Mucosa of descending colon (tissue), 3 donors: ENCODE measurements at regions not wholly inside any gene's neighbourhood (a gene's known extent, or its start where the extent isn't known, plus 50 kb on each side); places are given as distances from the start of the nearest gene placed in this dataset.

Experiments
- ATAC-seq: fragments of 200-7000 bp; cut with Tn5 transposase; one replicate; pipeline ENCODE4 v1.9.1; 2020; ENCODE audit warnings: mild to moderate bottlenecking, moderate library complexity
- DNase-seq, 3 donors: peaks; one replicate each; pipeline ENCODE4 v3.0.0-alpha.2; 2020
- H3K36me3 ChIP-seq: fragments of 200-600 bp; one replicate; pipeline ENCODE4 v1.8.0; 2021; ENCODE audit warnings: low read depth, mild to moderate bottlenecking
- H3K4me1 ChIP-seq: fragments of 200-600 bp; one replicate; pipeline ENCODE4 v1.8.0; 2021; ENCODE audit warnings: low read depth, mild to moderate bottlenecking
- H3K4me3 ChIP-seq: fragments of 200-600 bp; one replicate; pipeline ENCODE4 v1.8.0; 2021; ENCODE audit warnings: mild to moderate bottlenecking
- H3K9me3 ChIP-seq: fragments of 200-600 bp; one replicate; pipeline ENCODE4 v1.8.0; 2021; ENCODE audit warnings: mild to moderate bottlenecking
- intact Hi-C, 2 donors: fragments of 100-400 bp; cut with DNase I in 1 of 2; cut with micrococcal nuclease in 1 of 2; formaldehyde crosslinking; loops; one replicate each; pipeline versions ENCODE4 v1.11.0 to v1.11.1; 2022; cut with DNase I, micrococcal nuclease
- TF ChIP-seq, protein P1 (sequence below): fragments of 200-600 bp; IDR thresholded peaks from one replicate; pipeline ENCODE4 v1.8.0; 2022; ENCODE audit warnings: antibody characterized with exemption, mild to moderate bottlenecking
- donor health status: DM: no; HTN: no; CAD: no; lungs with moderate emphysema.
- donor health status: DM: no; HTN: no; CAD: no.
- donor health status: DM: no; HTN: yes; CAD: no.

DNA sequence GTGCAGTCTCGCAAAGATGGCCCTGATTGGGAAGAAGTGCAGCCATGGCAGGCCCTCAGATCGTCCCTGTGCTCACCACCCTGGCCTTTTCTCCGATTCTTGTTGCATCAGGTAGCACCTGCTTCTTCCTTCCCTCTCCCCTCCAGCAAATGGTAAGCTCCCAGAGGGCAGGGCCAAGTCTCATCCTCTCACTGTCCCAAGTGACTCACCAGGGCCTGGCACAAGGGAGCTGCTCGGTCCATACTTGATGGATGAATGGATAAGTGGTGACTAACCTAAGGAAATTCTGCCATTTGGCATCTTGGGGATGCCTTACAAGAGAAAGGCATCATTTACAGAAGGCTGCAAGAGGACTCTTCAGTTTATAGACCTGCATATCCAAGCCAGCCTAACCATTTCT lies 84.9 kb downstream of the ZIC5 start:
- Histone ChIP-seq H3K9me3 (no peaks in the 10 kb centered on the region), H3K4me3 (no peak overlapping the region), H3K4me1 (no peaks in the 10 kb centered on the region), H3K36me3 (no peaks in the 10 kb centered on the region)
- TF ChIP-seq, protein P1, sequence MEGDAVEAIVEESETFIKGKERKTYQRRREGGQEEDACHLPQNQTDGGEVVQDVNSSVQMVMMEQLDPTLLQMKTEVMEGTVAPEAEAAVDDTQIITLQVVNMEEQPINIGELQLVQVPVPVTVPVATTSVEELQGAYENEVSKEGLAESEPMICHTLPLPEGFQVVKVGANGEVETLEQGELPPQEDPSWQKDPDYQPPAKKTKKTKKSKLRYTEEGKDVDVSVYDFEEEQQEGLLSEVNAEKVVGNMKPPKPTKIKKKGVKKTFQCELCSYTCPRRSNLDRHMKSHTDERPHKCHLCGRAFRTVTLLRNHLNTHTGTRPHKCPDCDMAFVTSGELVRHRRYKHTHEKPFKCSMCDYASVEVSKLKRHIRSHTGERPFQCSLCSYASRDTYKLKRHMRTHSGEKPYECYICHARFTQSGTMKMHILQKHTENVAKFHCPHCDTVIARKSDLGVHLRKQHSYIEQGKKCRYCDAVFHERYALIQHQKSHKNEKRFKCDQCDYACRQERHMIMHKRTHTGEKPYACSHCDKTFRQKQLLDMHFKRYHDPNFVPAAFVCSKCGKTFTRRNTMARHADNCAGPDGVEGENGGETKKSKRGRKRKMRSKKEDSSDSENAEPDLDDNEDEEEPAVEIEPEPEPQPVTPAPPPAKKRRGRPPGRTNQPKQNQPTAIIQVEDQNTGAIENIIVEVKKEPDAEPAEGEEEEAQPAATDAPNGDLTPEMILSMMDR: no peak
- intact Hi-C loops: no loop called here
- ATAC-seq (no peak), DNase-seq (no peak)

DNA sequence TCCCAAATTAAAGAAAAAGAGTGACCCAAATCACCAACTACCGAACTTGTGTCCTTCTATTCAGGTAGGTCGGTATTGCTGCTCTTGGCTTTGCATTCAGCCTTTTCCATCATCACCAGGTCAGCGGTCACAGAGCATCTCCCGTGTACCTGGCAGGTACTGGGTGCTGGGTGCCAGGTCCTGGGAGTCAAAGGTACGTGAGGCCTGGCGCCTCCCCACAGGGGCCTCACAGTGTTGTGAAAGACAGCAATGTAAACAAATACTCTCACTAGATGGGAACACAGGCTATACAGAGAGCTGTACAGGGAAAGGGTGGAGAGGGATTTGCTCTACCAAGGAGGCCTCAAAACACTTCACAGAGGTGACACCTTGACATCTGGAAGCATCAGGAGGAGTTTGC lies 86.7 kb downstream of the ZIC5 start:
- intact Hi-C loops: no loop called here
- DNase-seq (no peak), ATAC-seq (peak; percentile 19)
- TF ChIP-seq, protein P1: no peak
- Histone ChIP-seq H3K4me3 (no peak overlapping the region), H3K4me1 (no peaks in the 10 kb centered on the region), H3K36me3 (no peaks in the 10 kb centered on the region), H3K9me3 (no peaks in the 10 kb centered on the region)

DNA sequence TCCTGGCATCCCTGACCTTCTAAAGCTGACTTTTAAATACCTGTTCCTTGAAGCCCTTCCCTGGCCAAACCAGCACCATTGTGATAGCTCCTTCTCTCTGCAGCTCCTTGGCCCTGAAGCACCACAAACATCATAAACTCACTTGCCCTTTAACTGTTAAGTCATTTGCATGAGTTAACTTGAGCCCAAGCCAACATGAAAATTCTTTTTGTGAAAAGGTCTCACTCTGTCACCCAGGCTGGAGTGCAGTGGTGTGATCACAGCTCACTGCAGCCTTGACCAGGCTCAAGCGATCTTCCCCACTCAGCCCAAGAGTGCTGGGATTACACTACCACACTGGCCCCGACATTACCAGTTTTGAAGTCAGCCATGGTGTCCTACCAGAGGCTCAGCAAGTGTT lies 87.8 kb downstream of the ZIC5 start:
- no peaks in the 10 kb centered on the region for H3K36me3 ChIP-seq
- H3K4me3 ChIP-seq: no peak overlapping the region

DNA sequence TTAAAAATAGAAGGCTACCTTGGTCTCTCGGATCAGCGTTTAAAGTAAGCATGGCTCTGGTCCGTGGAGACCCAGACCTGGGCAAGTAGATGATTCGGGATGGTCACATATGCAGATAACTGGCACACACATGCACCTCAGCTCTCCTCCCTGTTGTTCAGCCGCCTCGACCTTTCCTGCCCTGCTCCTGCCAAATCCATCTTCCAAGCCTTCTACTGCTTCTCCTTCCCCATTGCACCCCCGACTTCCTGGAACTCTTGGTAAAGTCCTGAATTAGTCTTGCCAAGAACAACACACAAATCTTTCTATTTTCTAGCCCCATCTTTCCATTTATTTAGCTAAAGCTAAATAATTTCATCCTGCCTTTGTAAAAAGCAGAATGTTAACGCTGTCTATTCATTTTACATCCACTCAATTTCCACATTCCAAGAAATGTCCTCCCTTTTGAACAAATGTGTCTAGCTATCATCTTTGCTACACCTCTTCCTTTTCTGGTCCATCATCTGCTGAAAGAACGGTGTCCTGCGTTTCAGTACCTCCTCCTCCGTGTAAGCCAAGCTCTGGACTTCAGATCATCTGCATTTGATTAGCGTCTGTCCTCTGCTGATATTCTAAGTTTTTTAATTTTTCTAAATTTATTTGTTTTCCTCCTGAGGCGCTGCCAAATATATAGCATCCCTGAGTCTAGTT lies 92.5 kb downstream of the ZIC5 start:
- Histone ChIP-seq H3K4me3 (no peak overlapping the region), H3K4me1 (no peaks in the 10 kb centered on the region), H3K36me3 (no peaks in the 10 kb centered on the region), H3K9me3 (no peaks in the 10 kb centered on the region)
- DNase-seq (no peak), ATAC-seq (no peak)
- TF ChIP-seq, protein P1: no peak
- intact Hi-C loops: no loop called here

More for the DNA sequence above, 87.8 kb downstream of the ZIC5 start:
- ATAC-seq (no peak), DNase-seq (no peak)
- intact Hi-C loops: no loop called here
- no peaks in the 10 kb centered on the region for H3K9me3 ChIP-seq
- no peaks in the 10 kb centered on the region for H3K4me1 ChIP-seq
- TF ChIP-seq, protein P1: no peak

DNA sequence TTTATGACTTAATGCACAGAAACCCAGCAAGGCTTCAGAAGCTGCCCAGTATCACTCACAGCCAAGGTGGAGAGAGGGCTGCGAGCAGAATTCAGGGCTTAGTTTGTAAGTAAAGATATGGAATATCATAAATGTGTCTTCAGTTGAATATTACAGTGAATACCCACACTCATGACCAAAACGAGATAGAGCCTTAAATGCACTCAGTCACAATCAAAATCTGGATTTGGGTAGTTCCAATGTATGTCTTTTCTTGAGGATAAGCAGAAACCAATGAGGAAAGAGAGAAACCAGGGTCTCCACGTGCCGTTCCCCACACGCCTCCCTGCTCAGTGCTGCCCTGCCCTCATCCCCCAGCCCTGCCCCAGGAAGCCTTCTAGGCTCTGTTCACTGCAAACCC lies 94.9 kb downstream of the ZIC5 start:
- no peak for ATAC-seq
- Histone ChIP-seq H3K9me3 (no peaks in the 10 kb centered on the region), H3K4me3 (no peak overlapping the region), H3K4me1 (no peaks in the 10 kb centered on the region), H3K36me3 (no peaks in the 10 kb centered on the region)
- intact Hi-C loops: no loop called here
- DNase-seq: no peak
- TF ChIP-seq, protein P1: no peak

DNA sequence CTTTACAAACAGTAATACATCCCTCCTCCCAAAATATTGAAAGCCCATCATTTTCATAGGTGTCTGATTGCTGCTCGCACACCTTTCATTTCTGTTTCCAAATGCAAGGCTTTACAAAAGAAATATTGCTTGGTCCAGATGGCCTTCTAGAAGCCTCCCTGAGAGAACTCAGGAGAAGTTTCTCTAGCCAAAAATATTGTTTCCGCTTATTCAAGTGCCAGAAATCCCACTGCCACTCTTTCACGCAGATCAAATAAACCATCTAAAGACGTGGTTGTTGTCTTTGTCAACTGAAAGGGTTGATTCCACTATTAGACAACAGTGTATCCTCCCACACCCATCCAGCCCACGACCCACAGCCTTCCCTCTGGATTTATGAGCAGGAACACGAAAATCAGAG lies 96.2 kb downstream of the ZIC5 start:
- Histone ChIP-seq H3K4me3 (no peak overlapping the region), H3K9me3 (no peaks in the 10 kb centered on the region), H3K36me3 (no peaks in the 10 kb centered on the region), H3K4me1 (no peaks in the 10 kb centered on the region)
- intact Hi-C loops: no loop called here
- TF ChIP-seq, protein P1: no peak
- DNase-seq (no peak), ATAC-seq (no peak)
